Calu3 (cell line): ENCODE measurements at regions not wholly inside any gene's neighbourhood (a gene's known extent, or its start where the extent isn't known, plus 50 kb on each side); places are given as distances from the start of the nearest gene placed in this dataset.

Experiments
- BruUV-seq: library from RNA; stranded (reverse); fragments of 400-500 nt; replicated peaks from 2 replicates; lab custom pipeline; 2021; lab: Mats Ljungman, UMichigan
- CTCF ChIA-PET: fragments of 300-600 bp; sonication (Branson Sonifier 250); formaldehyde crosslinking; loops from one replicate; lab custom pipeline; 2022; ENCODE audit warnings: antibody characterized with exemption; lab: Charles Lee
- DNase-seq: peaks from one replicate; pipeline ENCODE4 v3.0.0; 2022
- H3K27ac Mint-ChIP-seq: one replicate; pipeline ENCODE4 v1.8.0; 2022; ENCODE audit warnings: mixed read lengths; ENCODE audit not compliant: unreplicated experiment
- H3K27me3 Mint-ChIP-seq: one replicate; pipeline ENCODE4 v1.8.0; 2022; ENCODE audit warnings: mixed read lengths; ENCODE audit not compliant: unreplicated experiment
- H3K36me3 Mint-ChIP-seq: one replicate; pipeline ENCODE4 v1.8.0; 2022; ENCODE audit warnings: mild to moderate bottlenecking, moderate library complexity, mixed read lengths; ENCODE audit not compliant: insufficient read depth, unreplicated experiment
- H3K4me1 Mint-ChIP-seq: one replicate; pipeline ENCODE4 v1.8.0; 2022; ENCODE audit warnings: mild to moderate bottlenecking, low read depth, mixed read lengths; ENCODE audit not compliant: unreplicated experiment
- H3K4me3 Mint-ChIP-seq: one replicate; pipeline ENCODE4 v1.8.0; 2022; ENCODE audit warnings: mild to moderate bottlenecking, low read depth, moderate library complexity, mixed read lengths; ENCODE audit not compliant: unreplicated experiment
- H3K9me3 Mint-ChIP-seq: one replicate; pipeline ENCODE4 v1.8.0; 2022; ENCODE audit warnings: low read depth, mixed read lengths; ENCODE audit not compliant: unreplicated experiment
- CTCF ChIP-seq: fragments of 200-600 bp; IDR thresholded peaks from one replicate; pipeline ENCODE4 v1.8.0; 2022; ENCODE audit warnings: antibody characterized with exemption; ENCODE audit not compliant: unreplicated experiment
- intact Hi-C: fragments of 100-400 bp; cut with micrococcal nuclease; formaldehyde crosslinking; loops from one replicate; pipeline ENCODE4 v1.10.0; 2022; ENCODE audit not compliant: unreplicated experiment

GRCh38 chr16:13779676-13780075 is 140.3 kb upstream of the ERCC4 start:
- CTCF ChIA-PET, result interaction anchor here (1.1 kb wide), 1 partner anchor 20 kb away, joined by 4 read pairs; no protein-coding TSS in a partner anchor
- BruUV-seq, result no TSS peak
- peaks cover 31% of the 10 kb centered on the region for H3K27me3 Mint-ChIP-seq

GRCh38 chr16:13780406-13781168 is 139.4 kb upstream of the ERCC4 start:
- no peak overlapping the region for H3K4me3 Mint-ChIP-seq
- DNase-seq, result no peak
- H3K9me3 Mint-ChIP-seq, result peaks cover 2% of the 10 kb centered on the region
- intact Hi-C loops, result no loop called here
- no TSS peak for BruUV-seq
- no peak overlapping the region for H3K27ac Mint-ChIP-seq
- no peaks in the 10 kb centered on the region for H3K36me3 Mint-ChIP-seq
- peaks cover 31% of the 10 kb centered on the region for H3K27me3 Mint-ChIP-seq
- CTCF ChIA-PET, result interaction anchor here (1.1 kb wide), 1 partner anchor 21 kb away, joined by 4 read pairs; no protein-coding TSS in a partner anchor
- TF ChIP-seq CTCF, result no peak
- H3K4me1 Mint-ChIP-seq, result no peaks in the 10 kb centered on the region

More at GRCh38 chr16:13779676-13780075, 140.3 kb upstream of the ERCC4 start:
- DNase-seq, result no peak
- Mint-ChIP-seq H3K36me3 (no peaks in the 10 kb centered on the region), H3K4me3 (no peak overlapping the region), H3K27ac (no peak overlapping the region), H3K4me1 (no peaks in the 10 kb centered on the region), H3K9me3 (peaks cover 4% of the 10 kb centered on the region)
- no peak for TF ChIP-seq CTCF
- intact Hi-C loops, result no loop called here

GRCh38 chr16:13781169-13781564 is 138.8 kb upstream of the ERCC4 start:
- Mint-ChIP-seq H3K9me3 (peaks cover 2% of the 10 kb centered on the region), H3K27me3 (peaks cover 31% of the 10 kb centered on the region), H3K4me1 (no peaks in the 10 kb centered on the region), H3K4me3 (no peak overlapping the region), H3K36me3 (no peaks in the 10 kb centered on the region), H3K27ac (no peak overlapping the region)
- intact Hi-C loops, result no loop called here
- BruUV-seq, result no TSS peak
- no peak for TF ChIP-seq CTCF
- CTCF ChIA-PET, result no interaction called here
- DNase-seq, result no peak

GRCh38 chr16:13781575-13782338 is 138.2 kb upstream of the ERCC4 start:
- DNase-seq, result no peak
- intact Hi-C loops, result no loop called here
- Mint-ChIP-seq H3K27me3 (peaks cover 31% of the 10 kb centered on the region), H3K4me1 (no peaks in the 10 kb centered on the region), H3K4me3 (no peak overlapping the region), H3K9me3 (peaks cover 2% of the 10 kb centered on the region), H3K27ac (no peak overlapping the region), H3K36me3 (no peaks in the 10 kb centered on the region)
- TF ChIP-seq CTCF, result no peak
- no TSS peak for BruUV-seq
- CTCF ChIA-PET, result no interaction called here
